ENCODE measurements at regions not wholly inside any gene's neighbourhood (a gene's known extent, or its start where the extent isn't known, plus 50 kb on each side); places are given as distances from the start of the nearest gene placed in this dataset.

DNA sequence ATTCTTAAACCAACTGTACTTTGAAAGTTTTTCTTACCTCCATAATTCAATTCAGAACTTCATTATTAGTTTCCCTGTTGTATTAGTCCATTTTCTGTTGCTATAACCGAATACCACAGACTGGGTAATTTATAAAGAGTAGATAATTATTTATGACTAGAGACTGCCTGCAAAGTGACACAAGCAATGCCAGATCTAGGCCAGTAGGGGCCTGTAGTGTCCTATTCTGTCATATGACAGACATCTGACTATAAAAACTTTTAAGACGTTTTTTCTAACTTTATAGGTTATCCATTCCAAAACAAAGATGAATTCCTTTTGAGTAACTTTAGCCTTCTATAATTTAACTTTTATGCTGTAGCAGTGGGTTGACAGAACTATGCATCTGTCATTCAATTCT, 2783.8 kb downstream of the PCDH9 start:
- DNase-seq (ENCODE audit: low spot score) = peak; percentile 6

DNA sequence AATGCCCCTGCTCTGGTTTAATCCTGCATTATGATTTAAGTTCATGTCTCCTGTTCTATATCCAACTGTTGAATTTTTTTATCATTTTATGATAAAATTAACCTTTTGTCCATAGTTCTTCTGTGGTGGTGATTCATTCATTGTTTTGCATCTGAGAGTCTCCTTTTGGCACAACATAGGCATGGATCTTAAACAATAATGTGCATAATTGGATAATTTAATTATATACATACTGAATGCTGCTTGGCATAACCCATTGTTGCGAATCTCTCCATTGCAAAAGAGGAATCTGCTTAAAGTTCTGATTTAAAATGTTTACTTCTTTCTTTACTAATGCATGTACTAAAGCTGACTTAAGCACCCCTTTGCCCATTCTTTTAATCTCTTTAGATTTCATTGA, 2788.4 kb downstream of the PCDH9 start:
- DNase-seq (ENCODE audit: low spot score) = no peak

- no peak for DNase-seq (ENCODE audit: low spot score)
Measured at GRCh38 chr13:64438084-64438483, 2792.1 kb downstream of the PCDH9 start.

DNA sequence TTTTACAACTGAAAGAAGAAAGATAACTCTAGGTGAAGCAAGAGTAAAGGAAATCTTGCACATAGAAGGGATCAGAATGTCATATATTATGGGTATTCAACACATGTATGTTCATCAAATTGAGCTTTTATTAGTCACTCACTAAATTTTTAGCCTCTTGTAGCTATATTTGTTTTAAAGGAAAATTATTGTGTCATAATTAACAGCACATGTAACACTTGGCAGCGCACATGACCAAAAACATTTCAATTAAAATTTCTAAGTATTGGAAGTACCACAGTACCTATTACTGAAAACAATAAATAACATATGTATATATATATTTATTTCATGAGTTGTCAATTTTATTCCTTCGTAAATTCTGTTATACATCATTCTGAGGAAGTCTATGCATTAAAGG, 2800.4 kb downstream of the PCDH9 start:
- DNase-seq (ENCODE audit: low spot score) = no peak

DNA sequence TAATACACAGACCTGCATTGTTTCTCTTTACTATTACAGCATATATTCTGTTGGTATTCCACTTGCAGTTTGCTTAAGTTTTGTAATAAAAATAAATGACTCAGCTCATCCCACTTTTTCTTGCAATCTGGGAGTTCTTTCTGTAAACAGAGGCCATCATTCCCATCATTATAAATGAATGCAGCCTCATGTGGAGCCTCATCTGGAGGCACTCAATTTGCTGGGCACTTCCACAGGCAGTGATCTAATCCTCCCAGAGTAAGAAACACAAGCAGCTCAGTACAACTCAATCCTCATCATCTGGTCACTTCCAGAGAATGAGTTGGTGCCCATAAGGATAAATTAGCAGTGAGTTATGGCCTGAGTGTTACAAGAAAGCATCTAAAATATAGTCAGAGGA, 2801.9 kb downstream of the PCDH9 start:
- DNase-seq (ENCODE audit: low spot score) = peak; percentile 12

DNA sequence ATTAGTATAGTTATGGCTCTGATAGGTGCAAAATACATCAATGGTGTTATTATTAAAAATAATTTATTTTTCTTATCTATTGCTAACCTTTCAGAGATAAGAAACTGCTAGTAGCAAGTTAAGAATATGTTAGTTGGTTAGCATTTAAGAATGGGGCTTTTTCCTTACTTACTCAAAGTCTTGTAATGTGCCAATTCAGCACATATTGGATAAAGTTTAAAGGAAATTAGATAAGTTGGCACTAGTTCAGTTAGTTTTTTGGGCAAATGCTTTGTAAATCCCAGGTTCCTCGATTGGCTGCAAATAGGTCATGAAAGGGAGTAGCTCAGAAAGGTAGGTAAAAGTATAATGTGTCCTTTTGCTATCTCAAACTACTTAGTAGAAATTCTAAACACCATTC, 2806.7 kb downstream of the PCDH9 start:
- no peak for DNase-seq (ENCODE audit: low spot score)

DNA sequence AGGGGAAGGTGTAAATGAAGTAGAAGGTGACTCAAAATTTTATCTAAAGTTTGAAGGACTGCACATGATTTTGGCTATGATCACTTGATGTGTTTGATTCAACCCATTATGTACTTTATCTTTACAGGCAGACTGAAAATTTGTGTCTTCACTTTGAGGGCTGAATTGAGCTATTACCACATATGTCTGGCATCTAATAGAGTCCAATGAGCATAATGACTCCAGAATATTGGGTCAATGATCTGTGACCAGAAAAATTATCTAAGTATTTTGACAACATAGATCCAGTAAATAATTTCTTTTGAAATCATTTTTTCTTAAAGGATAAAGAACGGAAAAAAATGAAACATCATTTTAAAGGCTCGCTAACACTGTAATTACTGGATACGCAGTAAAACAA, 2810.0 kb downstream of the PCDH9 start:
- DNase-seq (ENCODE audit: low spot score) = no peak

DNA sequence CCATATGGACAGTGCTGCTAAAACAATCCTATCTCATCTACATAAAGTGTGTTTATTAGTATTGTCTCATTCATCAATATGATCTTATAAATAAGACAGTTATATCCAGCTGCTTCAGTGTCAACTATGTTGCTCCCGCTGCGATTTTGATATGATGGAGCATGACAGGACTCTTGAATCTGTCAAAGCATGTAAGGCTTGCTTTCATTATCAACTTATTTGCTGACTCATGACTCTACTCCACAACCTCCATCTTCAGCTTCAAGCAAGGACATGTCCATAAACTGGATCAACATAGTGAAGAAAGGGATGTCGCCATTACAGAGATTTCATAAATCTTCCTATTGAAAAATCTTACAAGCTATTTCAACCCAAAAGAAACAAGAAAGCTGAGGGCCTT, 2812.6 kb downstream of the PCDH9 start:
- no peak for DNase-seq (ENCODE audit: low spot score)

DNA sequence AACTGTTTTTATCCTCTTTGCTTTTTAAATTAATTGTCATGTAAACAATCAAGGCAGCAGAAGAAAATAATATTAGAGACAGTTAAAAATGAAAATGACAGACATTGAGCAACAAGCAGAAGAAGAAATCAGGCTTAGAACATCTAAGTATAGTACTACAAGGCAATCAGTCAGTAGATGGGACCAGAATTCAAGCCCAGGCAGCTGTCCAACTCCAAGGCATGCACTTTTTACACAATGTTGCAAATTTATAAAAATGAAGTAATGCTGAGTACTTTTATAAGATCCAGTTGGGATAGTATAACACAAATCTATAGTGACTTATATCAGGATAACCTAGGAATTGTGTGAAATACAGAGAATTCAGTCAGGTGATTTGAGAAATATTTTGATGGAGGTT, 2815.8 kb downstream of the PCDH9 start:
- DNase-seq (ENCODE audit: low spot score) = no peak

DNA sequence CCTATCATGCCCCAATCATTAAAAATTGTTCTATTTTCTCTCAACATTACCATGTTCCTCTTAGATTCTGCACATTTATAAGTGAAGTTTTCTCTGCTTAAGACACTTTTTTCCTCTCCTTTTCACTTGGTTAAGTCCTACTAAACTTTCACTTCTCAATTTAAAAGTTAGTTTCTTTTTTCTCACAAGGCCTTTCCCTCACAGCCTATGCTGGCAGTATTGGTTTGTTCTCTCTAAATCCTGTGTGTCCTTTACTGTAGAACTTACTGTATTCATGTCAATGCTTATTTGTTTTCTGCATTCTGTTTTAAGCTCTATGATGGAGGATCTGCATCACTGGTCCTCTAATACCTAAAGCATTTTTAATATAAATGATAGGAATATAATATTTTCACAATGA, 2816.6 kb downstream of the PCDH9 start:
- no peak for DNase-seq (ENCODE audit: low spot score)

DNA sequence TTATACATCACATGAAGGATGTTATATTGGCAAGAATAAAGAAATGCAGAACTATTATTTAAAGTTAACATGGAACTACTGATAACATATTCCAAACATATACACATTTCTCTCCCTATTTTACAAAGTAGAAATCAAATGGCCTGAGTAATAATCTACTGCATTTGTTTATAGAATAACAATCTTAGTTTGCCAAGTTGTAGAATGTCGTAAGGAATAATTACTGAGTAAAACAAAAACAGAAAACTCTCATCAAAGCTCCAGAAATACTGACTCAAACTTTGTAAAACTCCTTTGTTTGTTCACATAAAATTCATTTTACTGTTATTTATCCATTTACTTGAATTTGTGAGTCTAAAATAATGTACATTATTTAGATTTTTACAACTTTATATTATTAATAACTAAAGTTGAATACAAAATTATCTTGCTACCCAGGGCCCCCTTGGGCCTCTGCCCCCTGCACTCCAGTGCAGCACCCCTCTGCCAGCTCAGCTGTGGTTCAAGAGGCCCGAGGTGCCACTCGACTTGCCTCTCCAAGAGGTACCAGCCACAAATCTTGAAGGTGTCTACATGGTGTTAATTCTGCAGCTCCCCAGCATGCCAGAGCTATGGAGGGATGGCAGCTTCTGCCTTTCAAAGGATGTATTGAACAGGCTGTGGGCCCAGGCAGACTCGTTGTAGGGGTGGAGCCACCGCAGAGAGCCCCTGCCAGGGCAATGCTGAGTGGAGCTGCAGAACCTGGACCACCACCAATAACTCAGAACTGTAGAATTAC, 2819.7 kb downstream of the PCDH9 start:
- DNase-seq (ENCODE audit: low spot score) = no peak

DNA sequence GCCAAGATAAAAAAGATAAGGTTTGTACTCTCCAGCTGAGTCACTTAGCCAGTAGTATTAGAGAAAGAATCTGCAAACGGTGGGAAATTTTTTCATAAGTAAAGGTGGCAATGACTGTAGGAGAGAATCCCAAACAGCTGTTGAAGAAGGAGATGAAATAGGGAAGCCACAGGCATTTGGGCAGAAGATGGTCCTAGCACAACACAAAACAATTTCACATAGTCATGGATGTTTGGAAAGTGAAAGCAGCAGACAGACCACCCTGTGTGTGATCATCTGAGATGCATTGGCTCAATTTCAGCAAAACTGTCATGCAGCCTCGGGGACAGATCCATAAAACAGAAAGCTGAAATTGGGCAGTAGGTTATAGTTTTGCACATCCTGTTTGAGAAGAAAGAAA, 2832.4 kb downstream of the PCDH9 start:
- DNase-seq (ENCODE audit: low spot score) = no peak

DNA sequence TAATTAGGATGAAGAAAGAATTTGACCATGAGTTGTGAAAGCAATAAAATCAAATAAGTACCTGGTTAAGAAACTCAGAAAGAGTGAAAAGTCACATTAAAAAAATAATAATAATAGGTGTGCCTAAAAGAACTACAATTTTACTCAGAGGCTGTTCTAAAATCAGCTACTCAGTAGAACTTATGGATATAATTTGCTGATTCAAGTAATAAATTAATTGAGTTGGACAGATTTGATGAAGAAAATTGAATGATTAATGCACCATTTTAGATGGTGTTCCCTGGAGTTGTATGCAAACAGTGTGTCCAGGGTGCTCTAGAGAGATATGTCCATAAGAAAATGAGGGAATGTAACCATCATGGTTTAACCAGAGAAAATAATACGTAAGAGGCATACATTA, 2852.5 kb downstream of the PCDH9 start:
- DNase-seq (ENCODE audit: low spot score) = no peak

GRCh38 chr13:64371461-64371860, 2858.7 kb downstream of the PCDH9 start:
- no peak for DNase-seq (ENCODE audit: low spot score)

- DNase-seq (ENCODE audit: low spot score) = no peak
Measured at GRCh38 chr13:64371045-64371444, 2859.1 kb downstream of the PCDH9 start.

- no peak for DNase-seq (ENCODE audit: low spot score)
Measured at GRCh38 chr13:64369121-64369520, 2861.0 kb downstream of the PCDH9 start.

DNA sequence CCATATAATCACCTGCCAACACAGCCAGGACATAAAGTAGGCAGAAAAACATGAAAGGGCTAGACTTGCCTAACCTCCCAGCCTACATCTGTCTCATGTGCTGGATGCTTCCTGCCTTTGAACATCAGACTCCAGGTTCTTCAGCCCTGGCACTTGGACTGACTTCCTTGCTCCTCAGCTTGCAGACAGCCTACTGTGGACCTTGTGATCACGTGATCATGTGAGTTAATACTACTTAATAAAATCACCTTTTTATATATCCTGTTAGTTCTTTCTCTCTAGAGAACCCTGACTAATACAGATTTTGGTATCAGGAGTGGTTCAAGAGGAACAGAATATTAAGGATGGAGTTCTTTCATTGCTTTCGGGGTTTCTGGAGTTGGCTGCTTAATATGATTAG, 2867.6 kb downstream of the PCDH9 start:
- DNase-seq (ENCODE audit: low spot score) = no peak

GRCh38 chr13:64347664-64348063, 2882.5 kb downstream of the PCDH9 start:
- DNase-seq (ENCODE audit: low spot score) = peak; percentile 7

DNA sequence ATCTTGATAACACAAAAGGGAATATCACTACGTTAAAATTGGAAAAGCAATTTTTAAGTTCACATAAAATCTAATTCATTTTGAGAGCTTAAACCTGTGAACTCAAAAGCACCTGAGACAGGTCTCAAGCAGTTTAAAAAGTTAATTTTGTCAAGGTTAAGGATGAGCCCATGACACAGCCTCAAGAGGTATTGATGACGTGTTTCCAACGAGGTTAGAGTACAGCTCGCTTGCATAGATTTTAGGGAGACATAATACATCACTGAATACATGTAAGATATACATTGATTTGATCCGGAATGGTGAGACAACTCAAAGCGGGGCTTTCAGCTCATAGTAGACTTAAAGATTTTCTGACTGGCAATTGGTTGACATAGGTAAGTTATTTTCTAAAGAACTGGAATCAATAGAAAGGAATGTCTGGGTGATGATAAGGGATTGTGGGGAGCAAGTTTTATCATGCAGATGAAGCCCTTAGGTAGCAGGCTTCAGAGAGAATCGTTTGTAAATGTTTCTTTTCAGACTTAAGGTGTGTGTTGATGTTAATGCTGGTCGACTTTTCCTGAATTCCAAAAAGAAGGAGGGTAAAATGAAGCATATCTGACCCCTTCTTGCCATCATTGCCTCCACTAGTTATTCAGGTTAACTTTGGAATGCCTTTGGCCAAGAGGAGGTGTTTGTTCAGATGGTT, 2890.6 kb downstream of the PCDH9 start:
- no peak for DNase-seq (ENCODE audit: low spot score)

GRCh38 chr13:64338671-64339070, 2891.5 kb downstream of the PCDH9 start:
- DNase-seq (ENCODE audit: low spot score) = no peak

GRCh38 chr13:64333888-64334287, 2896.2 kb downstream of the PCDH9 start:
- DNase-seq (ENCODE audit: low spot score) = no peak

- no peak for DNase-seq (ENCODE audit: low spot score)
Measured at GRCh38 chr13:64332048-64332447, 2898.1 kb downstream of the PCDH9 start.

DNA sequence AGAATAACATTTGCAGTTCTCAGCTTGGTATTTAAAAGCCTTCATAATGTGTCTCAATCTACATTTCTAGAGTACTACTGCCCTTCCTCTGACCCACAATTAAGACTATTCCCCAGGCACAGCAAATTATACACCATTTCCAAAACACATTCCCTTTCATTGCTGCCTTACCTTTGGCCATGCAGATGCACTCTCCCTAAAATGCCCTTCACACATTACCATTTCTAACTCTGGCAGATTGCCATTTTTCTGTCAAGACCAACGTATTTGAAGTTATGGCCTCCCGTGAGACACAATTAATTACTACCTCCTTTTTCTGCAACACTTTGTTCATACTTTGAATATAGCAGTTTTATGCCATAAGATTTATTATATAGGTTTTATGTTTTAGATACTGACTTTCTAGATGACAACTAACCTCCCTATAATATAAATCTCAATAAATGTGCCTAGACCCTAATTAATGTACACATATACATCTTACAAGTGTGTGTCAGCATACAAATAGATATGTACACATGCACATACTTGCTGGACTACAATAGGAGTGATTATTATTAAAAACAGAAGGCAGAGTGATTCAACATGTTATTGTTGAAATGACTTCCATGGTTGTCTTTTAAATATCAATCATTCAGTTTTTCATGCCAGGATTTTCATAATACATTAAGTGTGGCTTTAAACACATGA, 2902.5 kb downstream of the PCDH9 start:
- DNase-seq (ENCODE audit: low spot score) = no peak
